SK-N-SH (cell line): ENCODE measurements at regions not wholly inside any gene's neighbourhood (a gene's known extent, or its start where the extent isn't known, plus 50 kb on each side); places are given as distances from the start of the nearest gene placed in this dataset.

Experiments used
- CTCF ChIA-PET: fragments of 300-600, 350-600 bp; formaldehyde crosslinking; extraction: SDS; loops from one replicate; lab custom pipeline; 2021; lab: Yijun Ruan, JAX
- POLR2A ChIA-PET: fragments of 350-600 bp; sonication (Branson Sonifier 250); formaldehyde crosslinking; extraction: SDS; loops from one replicate; lab custom pipeline; 2020; ENCODE audit warnings: antibody characterized with exemption, inconsistent platforms; lab: Yijun Ruan, JAX
- DNase-seq: peaks from one replicate; pipeline ENCODE4 v3.0.0; 2012
- H2AFZ ChIP-seq: fragments of 200-600 bp; sonication (generic); 2 replicates; pipeline ENCODE4 v1.8.1; 2016; ENCODE audit warnings: antibody characterized with exemption, mild to moderate bottlenecking, low read depth
- H3F3A ChIP-seq: fragments of 200-600 bp; sonication (generic); replicated peaks from 2 replicates; pipeline ENCODE3; 2016; ENCODE audit warnings: antibody characterized with exemption, mild to moderate bottlenecking; ENCODE audit not compliant: insufficient read depth
- H3K27ac ChIP-seq, 2 experiments: fragments of 200-500 bp in 1 of 2; fragments of 200-600 bp in 1 of 2; sonication (Bioruptor generic) in 1 of 2; sonication (generic), shearing (Covaris generic) in 1 of 2; 2 replicates each; pipeline versions ENCODE4 v1.5.1 to v1.6.1; 2014 to 2016; ENCODE audit warnings: low read depth in 2 of 2, inconsistent platforms in 1 of 2, low read length in 1 of 2, mild to moderate bottlenecking in 1 of 2, mixed read lengths in 1 of 2
- H3K27me3 ChIP-seq: fragments of 200-600 bp; sonication (generic), shearing (Covaris generic); 2 replicates; pipeline ENCODE4 v1.6.1; 2016; ENCODE audit warnings: mixed run types; ENCODE audit not compliant: insufficient read depth
- H3K36me3 ChIP-seq, 2 experiments: fragments of 200-500 bp in 1 of 2; fragments of 200-600 bp in 1 of 2; sonication (Bioruptor generic) in 1 of 2; sonication (generic) in 1 of 2; replicated peaks in 1 of 2; 2 replicates each; pipeline versions ENCODE3 to v1.5.1; 2014 to 2016; ENCODE audit warnings: low read length in 1 of 2, mild to moderate bottlenecking in 1 of 2; ENCODE audit not compliant: insufficient read depth in 2 of 2, control insufficient read depth in 1 of 2
- H3K4me1 ChIP-seq, 2 experiments: fragments of 200-500 bp in 1 of 2; fragments of 200-600 bp in 1 of 2; sonication (Bioruptor generic) in 1 of 2; sonication (generic), shearing (Covaris generic) in 1 of 2; 2 replicates each; pipeline versions ENCODE4 v1.5.1 to v1.6.1; 2014 to 2016; ENCODE audit warnings: low read depth in 1 of 2, low read length in 1 of 2, mixed run types in 1 of 2; ENCODE audit not compliant: insufficient read depth in 2 of 2, control insufficient read depth in 1 of 2
- H3K4me2 ChIP-seq: fragments of 200-600 bp; sonication (generic), shearing (Covaris generic); 2 replicates; pipeline ENCODE4 v1.6.1; 2017; ENCODE audit warnings: mixed run types
- H3K4me3 ChIP-seq, 2 experiments: fragments of 200-500 bp in 1 of 2; fragments of 200-600 bp in 1 of 2; sonication (Bioruptor generic) in 1 of 2; sonication (generic), shearing (Covaris generic) in 1 of 2; 2 replicates each; pipeline versions ENCODE4 v1.5.1 to v1.8.1; 2014 to 2016; ENCODE audit warnings: low read depth in 2 of 2, inconsistent platforms in 1 of 2, low read length in 1 of 2, mild to moderate bottlenecking in 1 of 2, mixed read lengths in 1 of 2, moderate library complexity in 1 of 2
- H3K79me2 ChIP-seq: fragments of 200-600 bp; sonication (generic); 2 replicates; pipeline ENCODE4 v1.8.1; 2017; ENCODE audit warnings: mild to moderate bottlenecking; ENCODE audit not compliant: insufficient read depth
- H3K9ac ChIP-seq: fragments of 200-600 bp; sonication (generic); 2 replicates; pipeline ENCODE4 v1.6.1; 2017; ENCODE audit warnings: mixed run types
- H3K9me2 ChIP-seq: fragments of 200-600 bp; sonication (generic); 2 replicates; pipeline ENCODE4 v1.6.1; 2017; ENCODE audit warnings: mixed run types
- H3K9me3 ChIP-seq: fragments of 200-600 bp; sonication (generic); 2 replicates; pipeline ENCODE4 v1.6.1; 2017; ENCODE audit warnings: mixed run types, mild to moderate bottlenecking, moderate library complexity
- H4K20me1 ChIP-seq: fragments of 200-600 bp; sonication (generic); 2 replicates; pipeline ENCODE4 v1.6.1; 2017; ENCODE audit warnings: mild to moderate bottlenecking, mixed run types; ENCODE audit not compliant: insufficient read depth
- CHD2 ChIP-seq: fragments of 150-350 bp; IDR thresholded peaks from 2 replicates; pipeline ENCODE4 v1.6.1; 2018; ENCODE audit warnings: low read length; ENCODE audit not compliant: partially characterized antibody
- CTCF ChIP-seq: fragments of 200-600 bp; sonication (generic); IDR thresholded peaks from 2 replicates; pipeline ENCODE4 v1.6.1; 2017; ENCODE audit warnings: antibody characterized with exemption, mild to moderate bottlenecking, moderate library complexity
- JUND ChIP-seq: IDR thresholded peaks from 2 replicates; pipeline ENCODE4 v1.4.0; 2012
- MAX ChIP-seq: IDR thresholded peaks from 2 replicates; pipeline ENCODE4 v1.4.0; 2012; ENCODE audit warnings: low read depth
- MEF2A ChIP-seq: IDR thresholded peaks from 2 replicates; pipeline ENCODE4 v1.4.0; 2012; ENCODE audit warnings: low read depth, borderline replicate concordance
- NRF1 ChIP-seq: IDR thresholded peaks from 2 replicates; pipeline ENCODE4 v1.6.1; 2012; ENCODE audit warnings: low read depth, mild to moderate bottlenecking, low read length
- PBX3 ChIP-seq: IDR thresholded peaks from 2 replicates; pipeline ENCODE4; 2012
- REST ChIP-seq: IDR thresholded peaks from 2 replicates; pipeline ENCODE4 v1.6.1; 2012; ENCODE audit warnings: mild to moderate bottlenecking, low read depth, low read length, moderate library complexity
- TEAD4 ChIP-seq: IDR thresholded peaks from 2 replicates; pipeline ENCODE4 v1.4.0; 2012; ENCODE audit warnings: mild to moderate bottlenecking, borderline replicate concordance; ENCODE audit not compliant: insufficient read depth
- YY1 ChIP-seq: IDR thresholded peaks from 2 replicates; pipeline ENCODE4 v1.4.0; 2012; ENCODE audit warnings: low read depth, mild to moderate bottlenecking
- WGBS: methylation state at CpG from one replicate; pipeline ENCODE4 v1.1.6; 2017; ENCODE audit warnings: low lambda C conversion rate; 5-methylcytosine and 5-hydroxymethylcytosine counted together

GRCh38 chr5:4370218-4370617 is 769.9 kb upstream of the ADAMTS16 start:
- ChIA-PET CTCF (no interaction called here), POLR2A (no interaction called here)
- Histone ChIP-seq H4K20me1 (no peaks in the 10 kb centered on the region), H3K4me3 (no peak overlapping the region), H3K4me2 (no peak overlapping the region), H2AFZ (no peak overlapping the region), H3K9me2 (no peaks in the 10 kb centered on the region), H3K9me3 (no peaks in the 10 kb centered on the region), H3K9ac (no peak overlapping the region), H3K79me2 (no peaks in the 10 kb centered on the region), H3K4me1 (no peaks in the 10 kb centered on the region), H3K36me3 (no peaks in the 10 kb centered on the region), H3K27ac (no peak overlapping the region), H3K27me3 (no peaks in the 10 kb centered on the region), H3F3A (no peaks in the 10 kb centered on the region)
- TF ChIP-seq MEF2A (no peak), REST (no peak), MAX (no peak)
- WGBS = 4% methylated on average over 6 of the region's 6 CpGs
- no peak for DNase-seq

GRCh38 chr5:4372481-4372880 is 767.6 kb upstream of the ADAMTS16 start:
- Histone ChIP-seq H3K27me3 (no peaks in the 10 kb centered on the region), H3F3A (no peaks in the 10 kb centered on the region), H3K4me1 (no peaks in the 10 kb centered on the region), H3K79me2 (no peaks in the 10 kb centered on the region), H3K36me3 (no peaks in the 10 kb centered on the region)
- WGBS = 24% methylated on average over 1 of the region's 1 CpG
- TF ChIP-seq YY1 = no peak
- TF ChIP-seq, all 33 proteins: peak for 0
- DNase-seq = no peak
- ChIA-PET POLR2A (no interaction called here), CTCF (no interaction called here)
- Histone ChIP-seq H3K4me2 (no peak overlapping the region), H4K20me1 (no peaks in the 10 kb centered on the region), H3K9ac (no peak overlapping the region), H3K27ac (no peak overlapping the region), H3K4me3 (no peak overlapping the region), H2AFZ (no peak overlapping the region), H3K9me3 (no peaks in the 10 kb centered on the region), H3K9me2 (no peaks in the 10 kb centered on the region)

GRCh38 chr5:4373051-4373820 is 766.9 kb upstream of the ADAMTS16 start:
- no peak overlapping the region for H2AFZ ChIP-seq
- no peak overlapping the region for H3K27ac ChIP-seq
- H3K27me3 ChIP-seq = no peaks in the 10 kb centered on the region
- no peaks in the 10 kb centered on the region for H3K4me1 ChIP-seq
- 2% methylated on average over 6 of the region's 6 CpGs for WGBS
- CTCF ChIA-PET = no interaction called here
- no peak overlapping the region for H3K9ac ChIP-seq
- no peak overlapping the region for H3K4me3 ChIP-seq
- no peak overlapping the region for H3K4me2 ChIP-seq
- H3K36me3 ChIP-seq = no peaks in the 10 kb centered on the region
- no peaks in the 10 kb centered on the region for H3F3A ChIP-seq
- no peaks in the 10 kb centered on the region for H3K79me2 ChIP-seq
- no peaks in the 10 kb centered on the region for H3K9me3 ChIP-seq
- POLR2A ChIA-PET = no interaction called here
- H4K20me1 ChIP-seq = no peaks in the 10 kb centered on the region
- H3K9me2 ChIP-seq = no peaks in the 10 kb centered on the region
- DNase-seq = no peak
- no peak for TF ChIP-seq CHD2
- no peak for TF ChIP-seq NRF1
- no peak for TF ChIP-seq PBX3
- TF ChIP-seq REST = no peak
- TF ChIP-seq TEAD4 = no peak
- no peak for TF ChIP-seq CTCF
- no peak for TF ChIP-seq JUND
